ENCODE measurements at regions not wholly inside any gene's neighbourhood (a gene's known extent, or its start where the extent isn't known, plus 50 kb on each side); places are given as distances from the start of the nearest gene placed in this dataset.

GRCh38 chr10:2471811-2472210, 595.5 kb upstream of the PFKP start:
- H3K36me3 ChIP-seq, result no peaks in the 10 kb centered on the region
- no peak for DNase-seq
- WGBS, 2 donors, result 90 to 97% methylated on average over 1 of the region's 1 CpG
- H3K4me1 ChIP-seq, result no peaks in the 10 kb centered on the region
- peaks cover 0 to 30% (median 0%) of the 10 kb centered on the region in 11 donors for H3K9me3 ChIP-seq
- TF ChIP-seq, protein P1, sequence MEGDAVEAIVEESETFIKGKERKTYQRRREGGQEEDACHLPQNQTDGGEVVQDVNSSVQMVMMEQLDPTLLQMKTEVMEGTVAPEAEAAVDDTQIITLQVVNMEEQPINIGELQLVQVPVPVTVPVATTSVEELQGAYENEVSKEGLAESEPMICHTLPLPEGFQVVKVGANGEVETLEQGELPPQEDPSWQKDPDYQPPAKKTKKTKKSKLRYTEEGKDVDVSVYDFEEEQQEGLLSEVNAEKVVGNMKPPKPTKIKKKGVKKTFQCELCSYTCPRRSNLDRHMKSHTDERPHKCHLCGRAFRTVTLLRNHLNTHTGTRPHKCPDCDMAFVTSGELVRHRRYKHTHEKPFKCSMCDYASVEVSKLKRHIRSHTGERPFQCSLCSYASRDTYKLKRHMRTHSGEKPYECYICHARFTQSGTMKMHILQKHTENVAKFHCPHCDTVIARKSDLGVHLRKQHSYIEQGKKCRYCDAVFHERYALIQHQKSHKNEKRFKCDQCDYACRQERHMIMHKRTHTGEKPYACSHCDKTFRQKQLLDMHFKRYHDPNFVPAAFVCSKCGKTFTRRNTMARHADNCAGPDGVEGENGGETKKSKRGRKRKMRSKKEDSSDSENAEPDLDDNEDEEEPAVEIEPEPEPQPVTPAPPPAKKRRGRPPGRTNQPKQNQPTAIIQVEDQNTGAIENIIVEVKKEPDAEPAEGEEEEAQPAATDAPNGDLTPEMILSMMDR (IDR thresholded peaks at IDR 0.05), result no peak
- H3K27ac ChIP-seq, result no peak overlapping the region
- no peaks in the 10 kb centered on the region for H3K27me3 ChIP-seq
- H3K4me3 ChIP-seq, result no peak overlapping the region
- intact Hi-C loops (cut with DNase I), result no loop called here
- no peak for ATAC-seq

DNA sequence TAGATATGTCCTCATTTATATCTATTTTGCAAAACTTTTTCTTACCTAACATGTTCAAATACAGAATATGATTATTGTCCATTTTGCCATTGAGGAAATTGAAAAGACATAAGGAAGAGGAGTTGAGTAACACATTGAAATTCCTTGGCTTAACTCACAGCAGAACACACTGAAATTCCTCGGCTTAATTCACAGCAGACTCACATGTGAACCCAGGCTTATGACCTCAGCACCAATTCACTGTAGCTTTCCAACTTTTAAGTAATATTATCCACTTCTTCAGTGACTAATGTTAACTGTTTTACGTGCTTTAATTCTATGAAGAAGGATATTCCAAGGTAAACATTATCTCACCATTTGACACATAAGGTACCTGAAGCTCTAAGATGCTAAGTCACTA, 597.5 kb upstream of the PFKP start:
- Histone ChIP-seq H3K4me1 (no peaks in the 10 kb centered on the region), H3K4me3 (no peak overlapping the region), H3K9me3 (peaks cover 0 to 36% (median 11%) of the 10 kb centered on the region in 11 donors), H3K36me3 (no peaks in the 10 kb centered on the region), H3K27me3 (no peaks in the 10 kb centered on the region), H3K27ac (no peak overlapping the region)
- 59 to 80% methylated on average over 2 of the region's 2 CpGs for WGBS, 2 donors
- TF ChIP-seq, protein P1 (IDR thresholded peaks at IDR 0.05), result no peak
- DNase-seq (no peak), ATAC-seq (no peak)
- intact Hi-C loops (cut with DNase I), result no loop called here

DNA sequence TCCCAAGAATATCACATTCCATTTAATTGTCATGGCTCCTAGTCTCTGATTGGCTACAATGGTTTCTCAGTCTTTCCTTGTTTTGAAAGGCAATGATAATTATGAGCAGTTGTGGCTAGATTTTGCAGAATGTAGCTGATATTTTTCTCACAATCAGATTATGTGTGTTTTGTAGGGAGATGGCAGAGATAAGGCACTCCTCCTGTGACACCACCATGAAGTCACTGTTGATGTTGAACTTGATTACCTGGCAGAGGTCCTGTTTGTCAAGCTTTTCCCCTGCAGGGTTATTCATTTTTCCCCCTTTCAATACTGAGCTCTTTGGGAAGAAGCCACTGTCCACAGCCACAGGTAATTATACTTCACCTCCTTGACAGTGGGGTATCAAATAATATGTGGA, 602.9 kb upstream of the PFKP start:
- no peak overlapping the region for H3K4me3 ChIP-seq
- no peak overlapping the region for H3K27ac ChIP-seq
- ATAC-seq (no peak), DNase-seq (no peak)
- no peaks in the 10 kb centered on the region for H3K36me3 ChIP-seq
- TF ChIP-seq, protein P1 (IDR thresholded peaks at IDR 0.05), result no peak
- H3K9me3 ChIP-seq, result peaks cover 0 to 35% (median 16%) of the 10 kb centered on the region in 11 donors
- no peaks in the 10 kb centered on the region for H3K27me3 ChIP-seq
- intact Hi-C loops (cut with DNase I), result no loop called here
- H3K4me1 ChIP-seq, result no peaks in the 10 kb centered on the region

DNA sequence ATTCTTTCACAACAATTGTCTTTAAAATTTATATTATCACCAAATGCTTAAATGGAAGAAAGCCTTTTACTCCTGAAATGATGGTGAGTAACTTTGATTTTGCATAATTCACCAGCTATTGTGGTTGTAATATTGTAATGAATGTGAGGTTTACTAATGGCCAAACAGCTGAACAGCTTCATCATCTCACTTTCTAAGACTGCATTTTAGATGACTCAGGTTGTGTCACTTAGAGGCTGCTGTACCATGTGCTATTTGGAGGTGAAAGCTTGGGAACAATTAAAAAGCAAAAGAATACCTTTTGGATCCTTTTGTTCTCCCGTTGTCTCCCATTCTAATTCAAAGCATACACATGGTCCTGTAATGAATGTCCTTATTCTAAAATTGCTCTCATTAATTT, 604.0 kb upstream of the PFKP start:
- TF ChIP-seq, protein P1 (IDR thresholded peaks at IDR 0.05), result no peak
- H3K4me3 ChIP-seq, result no peak overlapping the region
- no peaks in the 10 kb centered on the region for H3K4me1 ChIP-seq
- no peak for DNase-seq
- 78 to 82% methylated on average over 1 of the region's 1 CpG for WGBS, 2 donors
- H3K27ac ChIP-seq, result no peak overlapping the region
- no peak for ATAC-seq
- H3K36me3 ChIP-seq, result no peaks in the 10 kb centered on the region
- no peaks in the 10 kb centered on the region for H3K27me3 ChIP-seq
- intact Hi-C loops (cut with DNase I), result no loop called here
- H3K9me3 ChIP-seq, result peaks cover 0 to 44% (median 20%) of the 10 kb centered on the region in 11 donors

- no peak for ATAC-seq
- peaks cover 0 to 44% (median 20%) of the 10 kb centered on the region in 11 donors for H3K9me3 ChIP-seq
- no peaks in the 10 kb centered on the region for H3K27me3 ChIP-seq
- WGBS, 2 donors, result 79 to 83% methylated on average over 1 of the region's 1 CpG
- H3K36me3 ChIP-seq, result no peaks in the 10 kb centered on the region
- no peak for DNase-seq
- intact Hi-C loops (cut with DNase I), result no loop called here
- H3K27ac ChIP-seq, result no peak overlapping the region
- H3K4me1 ChIP-seq, result no peaks in the 10 kb centered on the region
- no peak overlapping the region for H3K4me3 ChIP-seq
- TF ChIP-seq, protein P1 (IDR thresholded peaks at IDR 0.05), result no peak
Observed at GRCh38 chr10:2462581-2462980, 604.8 kb upstream of the PFKP start.
